Suppressor macrophage (primary cell): ENCODE measurements at regions not wholly inside any gene's neighbourhood (a gene's known extent, or its start where the extent isn't known, plus 50 kb on each side); places are given as distances from the start of the nearest gene placed in this dataset.
"Not testable (repeated sequence)": the region's sequence is repeated elsewhere in the genome, so short reads cannot be mapped to it uniquely, and the experiment has no call there.

ENCODE experiments used
- DNase-seq, 4 experiments: peaks; one replicate each; pipeline ENCODE4 v3.0.0-alpha.2; 2020 to 2022

DNA sequence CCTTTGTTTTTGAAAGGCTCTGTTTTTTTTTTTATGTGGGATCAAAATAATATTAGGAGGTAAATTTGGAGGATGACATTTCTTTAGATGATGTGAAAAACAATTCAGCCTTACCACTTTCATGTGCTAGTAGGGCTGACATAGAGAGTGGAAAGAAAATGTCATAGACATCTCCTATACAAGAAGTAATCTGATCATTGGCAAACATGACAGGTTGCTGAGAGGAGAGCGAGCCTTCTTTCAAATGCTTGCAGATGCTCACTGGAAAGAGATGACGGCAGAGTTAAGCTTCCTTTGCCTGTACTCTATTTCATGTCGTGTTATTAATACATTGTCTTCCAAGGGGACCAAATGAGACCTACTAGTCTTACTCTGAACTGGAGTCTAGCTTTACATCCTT lies 160.1 kb upstream of the DAP start:
- no peak for DNase-seq

DNA sequence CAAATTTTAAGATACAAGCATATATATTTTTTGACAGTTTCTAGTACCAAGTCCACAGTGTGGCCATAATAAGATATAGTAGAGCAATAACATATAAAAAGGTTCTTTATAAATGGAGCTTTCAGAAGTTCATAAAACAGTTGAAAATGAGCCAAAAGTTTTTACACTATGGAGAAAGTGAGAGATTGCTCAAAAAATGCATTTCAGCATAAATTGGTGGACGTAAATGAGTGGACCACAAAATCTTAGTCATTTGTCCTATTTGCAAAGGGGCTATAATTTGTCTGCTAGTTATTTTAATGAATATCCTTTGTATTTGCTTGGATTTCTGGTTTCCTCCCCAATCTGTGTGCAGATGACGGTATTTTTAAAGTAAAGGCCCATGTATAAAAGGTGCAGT lies 159.4 kb upstream of the DAP start:
- DNase-seq = no peak

DNA sequence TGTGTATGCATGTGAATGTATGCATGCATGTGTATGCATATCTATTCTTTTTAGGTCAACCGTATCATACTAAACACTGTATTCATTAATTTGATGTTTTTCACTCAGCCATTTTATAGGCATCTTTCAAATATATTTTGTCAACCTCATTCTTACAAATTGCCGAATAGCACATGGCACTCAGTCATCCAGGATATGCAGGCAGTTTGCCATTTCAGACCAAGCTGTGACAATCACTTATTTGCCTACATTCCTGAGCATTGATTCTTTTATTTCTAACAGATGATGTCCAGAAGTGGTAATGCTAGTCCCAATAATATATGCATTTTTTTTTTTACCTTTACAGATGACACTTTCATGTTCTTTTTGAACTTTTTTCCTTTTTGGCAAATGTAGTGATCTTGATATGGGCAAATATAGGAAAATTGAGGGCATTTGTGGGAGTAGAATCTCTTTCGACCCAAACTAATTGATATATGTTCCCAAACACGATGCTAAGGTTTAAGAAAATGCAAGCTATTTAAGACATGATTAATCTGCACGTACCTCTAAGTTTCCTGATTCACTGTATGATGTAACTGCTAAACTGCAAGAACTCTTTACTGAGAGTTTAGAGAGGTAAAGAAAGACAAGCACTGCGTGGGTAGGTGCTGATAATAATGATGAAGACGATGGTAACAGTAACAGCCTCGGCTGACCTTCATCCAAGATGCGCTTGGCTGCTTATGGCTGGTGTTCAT lies 153.9 kb upstream of the DAP start:
- no peak for DNase-seq

GRCh38 chr5:10913841-10914240 lies 152.8 kb upstream of the DAP start:
- peak; percentile 71 to 91 (median 81) for DNase-seq

GRCh38 chr5:10913181-10913810 lies 152.3 kb upstream of the DAP start:
- no peak for DNase-seq

- DNase-seq = no peak
Measured at GRCh38 chr5:10912435-10912834, 151.4 kb upstream of the DAP start.

DNA sequence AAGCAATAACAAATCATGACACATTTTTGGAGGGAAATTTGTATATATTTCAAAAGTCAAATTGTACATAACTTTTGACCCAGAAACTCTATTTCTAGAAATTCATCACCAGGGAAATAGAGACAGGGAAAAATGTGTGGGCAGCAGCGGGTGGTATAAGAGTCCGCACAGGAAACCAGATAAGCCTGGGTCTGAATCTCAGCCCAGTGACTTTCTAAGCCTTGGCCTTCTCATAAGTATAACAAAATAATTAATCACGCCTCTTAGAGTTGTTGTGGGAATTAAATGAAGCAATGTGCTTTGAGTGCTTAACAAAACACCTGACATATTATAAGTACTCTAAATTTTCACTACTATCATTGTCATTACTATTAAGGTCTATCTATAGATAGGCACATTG lies 149.2 kb upstream of the DAP start:
- DNase-seq = no peak

DNA sequence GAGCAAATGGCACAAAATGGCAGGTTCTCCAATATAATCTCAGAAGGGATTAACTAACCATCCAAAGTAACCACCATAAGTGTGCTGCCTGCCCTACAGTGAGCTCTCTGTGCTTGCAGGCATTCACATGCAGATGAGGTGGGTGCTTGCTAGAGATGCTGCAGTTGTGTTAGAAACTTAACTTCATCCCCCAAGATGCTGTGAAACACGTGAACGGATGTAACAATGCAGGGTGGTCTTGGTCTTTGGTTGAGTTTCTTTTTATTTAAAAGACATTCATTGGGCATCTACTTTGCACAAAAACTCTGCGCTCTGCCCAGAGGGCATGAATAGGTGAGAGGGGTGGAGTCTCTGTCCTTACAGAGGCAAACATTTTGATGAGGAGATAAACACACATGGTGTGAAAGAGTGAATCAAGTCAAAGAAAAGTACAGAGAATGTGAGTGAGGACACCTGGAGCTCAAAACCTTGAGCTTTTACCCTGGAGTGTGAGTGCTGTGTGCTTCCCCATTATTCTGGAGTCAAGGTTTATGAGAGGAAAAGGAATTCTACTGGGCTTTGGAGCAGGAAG lies 143.9 kb upstream of the DAP start:
- DNase-seq = no peak

DNA sequence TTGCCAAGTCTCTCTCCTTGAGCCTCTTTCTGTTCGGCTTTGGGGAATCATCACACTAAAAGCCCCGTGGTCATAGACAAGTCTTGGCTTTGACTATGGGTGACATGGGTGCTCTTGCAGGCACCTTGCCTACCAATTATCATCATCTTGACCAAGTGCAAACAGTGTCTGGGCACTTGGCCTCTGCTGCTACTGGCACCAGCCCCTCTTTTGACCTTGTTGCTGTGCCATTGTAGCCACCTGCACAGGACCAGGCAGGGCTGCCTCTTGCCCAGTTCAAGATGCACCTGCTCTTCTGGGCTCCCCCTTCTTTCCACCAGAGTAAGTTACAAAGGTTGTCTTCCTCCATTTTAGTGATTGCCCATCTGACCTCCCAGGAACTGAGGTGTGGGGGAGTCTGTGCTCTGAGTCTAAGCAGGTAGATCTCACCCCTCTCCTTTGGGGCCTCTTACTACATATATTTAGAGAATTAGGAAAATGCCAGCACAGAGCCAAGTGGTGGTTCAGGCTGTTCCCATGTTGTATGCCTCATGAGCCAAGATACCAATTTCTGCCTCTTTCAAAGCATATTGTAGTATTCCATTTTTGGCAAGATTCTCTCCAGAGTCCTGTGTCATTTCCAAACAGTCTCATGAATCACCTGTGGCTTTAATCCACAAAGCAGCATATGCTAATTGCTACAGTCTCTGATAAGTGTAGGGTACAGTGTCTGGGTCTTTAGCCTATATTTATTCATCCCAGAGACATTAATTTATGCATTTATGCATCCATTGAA lies 142.9 kb upstream of the DAP start:
- DNase-seq = no peak

DNA sequence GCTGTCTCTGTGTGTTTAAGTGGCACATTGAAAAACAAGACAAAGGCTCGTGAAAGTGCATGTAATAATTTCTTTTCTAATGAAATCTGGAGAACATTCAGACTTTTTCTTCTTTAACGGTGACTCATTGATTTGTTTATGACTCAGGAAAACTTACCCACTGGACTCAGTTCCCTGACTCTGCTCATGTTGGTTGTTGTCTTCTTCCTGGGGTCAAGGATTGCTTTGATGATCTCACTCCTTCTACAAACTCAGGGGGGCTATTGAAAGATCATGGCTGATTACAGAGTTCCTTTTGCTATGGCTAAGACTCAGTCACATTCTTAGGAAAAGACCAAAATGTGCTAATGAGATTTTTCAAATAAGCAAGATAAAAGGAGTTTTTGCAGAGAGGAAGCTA lies 141.1 kb upstream of the DAP start:
- no peak for DNase-seq

GRCh38 chr5:10898514-10898913 lies 137.5 kb upstream of the DAP start:
- DNase-seq = no peak

GRCh38 chr5:10896016-10896415 lies 135.0 kb upstream of the DAP start:
- DNase-seq = no peak

- no peak for DNase-seq
Measured at GRCh38 chr5:10894445-10895054, 133.5 kb upstream of the DAP start.

- DNase-seq = no peak
Measured at GRCh38 chr5:10892911-10893215, 131.8 kb upstream of the DAP start.

- DNase-seq = no peak
Measured at GRCh38 chr5:10892147-10892910, 131.3 kb upstream of the DAP start.

DNA sequence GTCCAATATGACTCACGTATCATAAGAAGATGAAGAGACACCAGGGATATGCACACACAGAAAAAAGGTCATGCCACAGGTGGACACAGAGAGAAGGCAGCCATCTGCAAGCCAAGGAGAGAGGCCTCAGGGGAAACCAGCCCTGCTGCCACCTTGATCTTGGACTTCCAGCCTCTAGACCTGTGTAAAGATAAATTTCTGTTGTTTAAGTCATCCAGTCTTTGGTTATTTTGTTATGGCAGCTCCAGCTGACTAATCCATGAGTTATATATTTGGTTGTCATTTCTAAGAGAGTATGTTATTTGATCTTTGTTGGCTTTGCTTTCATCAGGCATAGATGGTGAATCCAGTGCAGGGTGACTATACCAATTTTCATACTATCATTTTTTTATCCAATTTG lies 130.2 kb upstream of the DAP start:
- DNase-seq = no peak

- DNase-seq = no peak
Measured at GRCh38 chr5:10886497-10886896, 125.5 kb upstream of the DAP start.

DNA sequence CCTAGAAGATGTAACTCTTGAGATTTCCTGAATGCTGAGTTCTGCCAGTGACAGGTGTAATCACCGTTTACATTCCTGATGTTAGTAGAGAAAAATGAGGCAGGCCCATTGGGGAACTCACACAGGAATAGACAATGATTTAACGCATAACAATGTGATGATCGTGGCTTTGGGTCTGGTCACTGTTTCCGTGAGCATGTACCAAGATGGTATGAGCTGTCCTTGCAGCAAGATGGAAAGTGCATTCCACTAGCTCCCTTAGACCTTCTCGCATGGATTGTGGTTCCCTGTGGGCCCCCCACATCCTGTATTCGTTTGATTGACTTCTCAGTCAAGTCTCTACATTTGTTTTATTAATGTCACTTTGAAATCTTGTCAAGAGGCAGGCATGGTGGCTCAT lies 124.0 kb upstream of the DAP start:
- DNase-seq = no peak

GRCh38 chr5:10883945-10884344 lies 122.9 kb upstream of the DAP start:
- DNase-seq = not testable (repeated sequence)

GRCh38 chr5:10880934-10881333 lies 119.9 kb upstream of the DAP start:
- DNase-seq = no peak

DNA sequence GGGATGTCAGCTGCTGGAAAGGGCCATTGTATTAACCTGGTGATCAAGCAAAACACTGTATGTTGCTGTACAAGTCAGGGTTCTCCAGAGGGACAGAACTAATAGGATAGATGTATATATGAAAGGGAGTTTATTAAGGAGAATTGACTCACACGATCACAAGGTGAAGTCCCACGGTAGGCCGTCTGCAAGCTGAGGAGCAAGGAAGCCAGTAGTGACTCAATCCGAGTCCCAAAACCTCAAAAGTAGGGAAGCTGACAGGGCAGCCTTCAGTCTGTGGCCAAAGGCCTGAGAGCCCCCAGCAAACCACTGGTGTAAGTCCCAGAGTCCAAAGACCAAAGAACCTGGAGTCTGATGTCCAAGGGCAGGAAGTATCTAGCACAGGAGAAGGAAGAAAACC lies 116.0 kb upstream of the DAP start:
- peak; percentile 45 to 66 (median 54) for DNase-seq

GRCh38 chr5:10876006-10876744 lies 115.1 kb upstream of the DAP start:
- DNase-seq = peak; percentile 80 to 91 (median 86)
